Omental fat pad (tissue), 3 donors: ENCODE measurements at regions not wholly inside any gene's neighbourhood (a gene's known extent, or its start where the extent isn't known, plus 50 kb on each side); places are given as distances from the start of the nearest gene placed in this dataset.

Experiments
- ATAC-seq: fragments of 150-250 bp; one replicate; pipeline ENCODE4 v1.9.1; 2016; ENCODE audit warnings: mild to moderate bottlenecking, moderate library complexity; ENCODE audit not compliant: low FRiP score
- DNase-seq: peaks from one replicate; pipeline ENCODE4 v3.0.0-alpha.2; 2019; ENCODE audit warnings: low spot score
- CTCF ChIP-seq, 3 donors: fragments of 450-650 bp; IDR thresholded peaks; one replicate each; pipeline ENCODE4 v1.5.1; 2016 to 2017; ENCODE audit warnings: antibody characterized with exemption in 3 of 3, mild to moderate bottlenecking in 3 of 3, moderate library complexity in 2 of 3

GRCh38 chr14:29465095-29465494 lies 462.6 kb downstream of the PRKD1 start:
- ATAC-seq (no peak), DNase-seq (no peak)
- no peak for TF ChIP-seq CTCF (IDR thresholded peaks at IDR 0.05)

GRCh38 chr14:29475641-29476040 lies 452.0 kb downstream of the PRKD1 start:
- no peak for TF ChIP-seq CTCF (IDR thresholded peaks at IDR 0.05)
- DNase-seq (no peak), ATAC-seq (no peak)

GRCh38 chr14:29486132-29486531 lies 441.5 kb downstream of the PRKD1 start:
- no peak for ATAC-seq
- no peak for DNase-seq

GRCh38 chr14:29489911-29490425 lies 437.7 kb downstream of the PRKD1 start:
- no peak for ATAC-seq

More at GRCh38 chr14:29486132-29486531, 441.5 kb downstream of the PRKD1 start:
- no peak for TF ChIP-seq CTCF (IDR thresholded peaks at IDR 0.05)

GRCh38 chr14:29493849-29494248 lies 433.8 kb downstream of the PRKD1 start:
- no peak for TF ChIP-seq CTCF (IDR thresholded peaks at IDR 0.05)
- DNase-seq (no peak), ATAC-seq (no peak)

More at GRCh38 chr14:29489911-29490425, 437.7 kb downstream of the PRKD1 start:
- DNase-seq = no peak
- TF ChIP-seq CTCF (IDR thresholded peaks at IDR 0.05) = no peak

- DNase-seq = no peak
- ATAC-seq = no peak
- TF ChIP-seq CTCF (IDR thresholded peaks at IDR 0.05) = no peak
Observed at GRCh38 chr14:29494312-29494711, 433.3 kb downstream of the PRKD1 start.

GRCh38 chr14:29503903-29504302 lies 423.7 kb downstream of the PRKD1 start:
- ATAC-seq (no peak), DNase-seq (no peak)
- TF ChIP-seq CTCF (IDR thresholded peaks at IDR 0.05) = no peak
